ENCODE measurements at regions not wholly inside any gene's neighbourhood (a gene's known extent, or its start where the extent isn't known, plus 50 kb on each side); places are given as distances from the start of the nearest gene placed in this dataset.
"Not testable (repeated sequence)": the region's sequence is repeated elsewhere in the genome, so short reads cannot be mapped to it uniquely, and the experiment has no call there.

GRCh38 chr5:83857341-83857740 lies 136.7 kb upstream of the HAPLN1 start:
- H2AFZ ChIP-seq (ENCODE audit: low read depth), result no peak overlapping the region

GRCh38 chr5:83856881-83857280 lies 136.2 kb upstream of the HAPLN1 start:
- ChIA-PET CTCF (no interaction called here), POLR2A (no interaction called here)
- no peaks in the 10 kb centered on the region for H3K36me3 ChIP-seq (replicated peaks in 1 of 2; ENCODE audit: control insufficient read depth in 1 of 2, insufficient read depth in 2 of 2, low read length in 1 of 2)
- no peaks in the 10 kb centered on the region for H3K27me3 ChIP-seq (ENCODE audit: insufficient read depth)
- TF ChIP-seq JUND (IDR thresholded peaks at IDR 0.05) (no peak), MXI1 (IDR thresholded peaks at IDR 0.05; ENCODE audit: low read depth, low read length) (no peak), ZBTB33 (IDR thresholded peaks at IDR 0.05; ENCODE audit: borderline replicate concordance, low read depth) (no peak), CHD2 (IDR thresholded peaks at IDR 0.05; ENCODE audit: low read length, partially characterized antibody) (no peak), FOXJ3 (CRISPR knock-in tag; IDR thresholded peaks at IDR 0.05) (no peak), EP300 (IDR thresholded peaks at IDR 0.05; ENCODE audit: borderline replicate concordance in 1 of 2, low read depth in 1 of 2, low read length in 1 of 2) (no peak), POLR2AphosphoS5 (IDR thresholded peaks at IDR 0.05; ENCODE audit: low read depth, low read length) (no peak)
- TF ChIP-seq, protein P1, sequence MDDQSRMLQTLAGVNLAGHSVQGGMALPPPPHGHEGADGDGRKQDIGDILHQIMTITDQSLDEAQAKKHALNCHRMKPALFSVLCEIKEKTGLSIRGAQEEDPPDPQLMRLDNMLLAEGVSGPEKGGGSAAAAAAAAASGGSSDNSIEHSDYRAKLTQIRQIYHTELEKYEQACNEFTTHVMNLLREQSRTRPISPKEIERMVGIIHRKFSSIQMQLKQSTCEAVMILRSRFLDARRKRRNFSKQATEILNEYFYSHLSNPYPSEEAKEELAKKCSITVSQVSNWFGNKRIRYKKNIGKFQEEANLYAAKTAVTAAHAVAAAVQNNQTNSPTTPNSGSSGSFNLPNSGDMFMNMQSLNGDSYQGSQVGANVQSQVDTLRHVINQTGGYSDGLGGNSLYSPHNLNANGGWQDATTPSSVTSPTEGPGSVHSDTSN (IDR thresholded peaks at IDR 0.05), result no peak
- H3K4me2 ChIP-seq, result no peak overlapping the region
- DNase-seq, result no peak
- WGBS (ENCODE audit: low lambda C conversion rate), result 75% methylated on average over 6 of the region's 6 CpGs
- no peaks in the 10 kb centered on the region for H3K9me2 ChIP-seq
- no peak overlapping the region for H2AFZ ChIP-seq (ENCODE audit: low read depth)
- H4K20me1 ChIP-seq (ENCODE audit: insufficient read depth), result no peaks in the 10 kb centered on the region
- H3K4me3 ChIP-seq (ENCODE audit: low read depth in 2 of 2, low read length in 1 of 2), result no peak overlapping the region
- H3K27ac ChIP-seq (ENCODE audit: low read depth in 2 of 2, low read length in 1 of 2), result no peak overlapping the region
- H3K79me2 ChIP-seq (ENCODE audit: insufficient read depth), result no peaks in the 10 kb centered on the region
- H3K4me1 ChIP-seq (ENCODE audit: control insufficient read depth in 1 of 2, insufficient read depth in 2 of 2, low read depth in 1 of 2, low read length in 1 of 2), result no peaks in the 10 kb centered on the region
- H3K9ac ChIP-seq, result no peak overlapping the region
- no peaks in the 10 kb centered on the region for H3F3A ChIP-seq (replicated peaks; ENCODE audit: insufficient read depth)
- H3K9me3 ChIP-seq, result no peaks in the 10 kb centered on the region; the same call in 1 of the 2 replicates

More at GRCh38 chr5:83857341-83857740, 136.7 kb upstream of the HAPLN1 start:
- WGBS (ENCODE audit: low lambda C conversion rate), result 63% methylated on average over 1 of the region's 1 CpG
- Histone ChIP-seq H3K27me3 (ENCODE audit: insufficient read depth) (no peaks in the 10 kb centered on the region), H3K9ac (no peak overlapping the region), H3F3A (replicated peaks; ENCODE audit: insufficient read depth) (no peaks in the 10 kb centered on the region), H3K36me3 (replicated peaks in 1 of 2; ENCODE audit: control insufficient read depth in 1 of 2, insufficient read depth in 2 of 2, low read length in 1 of 2) (no peaks in the 10 kb centered on the region), H3K27ac (ENCODE audit: low read depth in 2 of 2, low read length in 1 of 2) (no peak overlapping the region), H3K9me2 (no peaks in the 10 kb centered on the region), H3K4me3 (ENCODE audit: low read depth in 2 of 2, low read length in 1 of 2) (no peak overlapping the region), H4K20me1 (ENCODE audit: insufficient read depth) (no peaks in the 10 kb centered on the region), H3K4me2 (no peak overlapping the region), H3K9me3 (no peaks in the 10 kb centered on the region; the same call in 1 of the 2 replicates), H3K79me2 (ENCODE audit: insufficient read depth) (no peaks in the 10 kb centered on the region), H3K4me1 (ENCODE audit: control insufficient read depth in 1 of 2, insufficient read depth in 2 of 2, low read depth in 1 of 2, low read length in 1 of 2) (no peaks in the 10 kb centered on the region)
- no peak for DNase-seq
- ChIA-PET POLR2A (no interaction called here), CTCF (no interaction called here)
- TF ChIP-seq ELF1 (IDR thresholded peaks at IDR 0.05) (no peak), YY1 (IDR thresholded peaks at IDR 0.05; ENCODE audit: low read depth) (no peak), MXI1 (IDR thresholded peaks at IDR 0.05; ENCODE audit: low read depth, low read length) (no peak)

GRCh38 chr5:83850412-83850811 lies 129.8 kb upstream of the HAPLN1 start:
- DNase-seq; H3K4me2 ChIP-seq; H3K9ac ChIP-seq; H3K4me3 ChIP-seq (ENCODE audit: low read depth in 2 of 2, low read length in 1 of 2); H3K4me1 ChIP-seq (ENCODE audit: control insufficient read depth in 1 of 2, insufficient read depth in 2 of 2, low read depth in 1 of 2, low read length in 1 of 2); H3K27ac ChIP-seq (ENCODE audit: low read depth in 2 of 2, low read length in 1 of 2); POLR2A ChIA-PET; H3F3A ChIP-seq (replicated peaks; ENCODE audit: insufficient read depth); H3K79me2 ChIP-seq (ENCODE audit: insufficient read depth); H3K9me2 ChIP-seq; CTCF ChIA-PET; H2AFZ ChIP-seq (ENCODE audit: low read depth); H3K27me3 ChIP-seq (ENCODE audit: insufficient read depth); H3K36me3 ChIP-seq (replicated peaks in 1 of 2; ENCODE audit: control insufficient read depth in 1 of 2, insufficient read depth in 2 of 2, low read length in 1 of 2); H4K20me1 ChIP-seq (ENCODE audit: insufficient read depth); H3K9me3 ChIP-seq: not testable (repeated sequence)
- WGBS (ENCODE audit: low lambda C conversion rate), result 66% methylated on average over 3 of the region's 3 CpGs

All from SK-N-SH (cell line).